ENCODE measurements at regions not wholly inside any gene's neighbourhood (a gene's known extent, or its start where the extent isn't known, plus 50 kb on each side); places are given as distances from the start of the nearest gene placed in this dataset.

- TF ChIP-seq POLR2A (IDR thresholded peaks at IDR 0.05) (no peak), CTCF (IDR thresholded peaks at IDR 0.05) (no peak)
These were observed 98.4 kb upstream of the BCL6 start for GRCh38 chr3:187843654-187844053.

Measured in Peyer's patch (tissue), 4 donors.